ENCODE measurements at regions not wholly inside any gene's neighbourhood (a gene's known extent, or its start where the extent isn't known, plus 50 kb on each side); places are given as distances from the start of the nearest gene placed in this dataset.
"Not testable (repeated sequence)": the region's sequence is repeated elsewhere in the genome, so short reads cannot be mapped to it uniquely, and the experiment has no call there.

DNA sequence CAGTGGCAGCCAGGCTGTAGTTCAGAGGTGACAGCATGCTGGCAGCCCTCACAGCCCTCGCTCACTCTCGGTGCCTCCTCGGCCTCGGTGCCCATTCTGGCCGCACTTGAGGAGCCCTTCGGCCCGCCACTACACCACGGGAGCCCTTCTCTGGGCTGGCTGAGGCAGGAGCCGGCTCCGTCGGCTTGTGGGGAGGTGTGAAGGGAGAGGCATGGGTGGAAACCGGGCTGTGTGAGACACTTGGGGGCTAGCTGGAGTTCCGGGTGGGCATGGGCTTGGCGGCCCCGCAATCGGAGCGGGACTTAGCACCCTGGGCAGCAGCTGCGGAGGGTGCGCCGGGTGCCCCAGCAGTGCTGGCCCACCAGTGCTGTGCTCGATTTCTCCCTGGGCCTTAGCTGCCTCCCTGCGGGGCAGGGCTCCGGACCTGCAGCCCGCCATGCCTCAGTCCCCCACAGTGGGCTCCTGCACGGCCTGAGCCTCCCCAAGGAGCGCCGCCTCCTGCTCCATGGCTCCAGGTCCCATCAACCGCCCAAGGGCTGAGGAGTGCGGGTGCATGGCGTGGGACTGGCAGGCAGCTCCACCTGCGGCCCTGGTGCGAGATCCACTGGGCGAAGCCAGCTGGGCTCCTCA is 396.8 kb downstream of the FAM72C start (continued):
- TF ChIP-seq HMGXB4 (CRISPR knock-in tag; IDR thresholded peaks at IDR 0.05; ENCODE audit: borderline replicate concordance) (no peak), CHD4 (IDR thresholded peaks at IDR 0.05; ENCODE audit: borderline replicate concordance) (no peak), FOXS1 (CRISPR knock-in tag; IDR thresholded peaks at IDR 0.05) (no peak), CBX2 (IDR thresholded peaks at IDR 0.05; ENCODE audit: borderline replicate concordance, low read depth) (no peak), RNF2 (IDR thresholded peaks at IDR 0.05; ENCODE audit: borderline replicate concordance, low read depth) (no peak), TFCP2L1 (CRISPR knock-in tag; IDR thresholded peaks at IDR 0.05) (no peak), JUN (IDR thresholded peaks at IDR 0.05) (no peak), CBX8 (IDR thresholded peaks at IDR 0.05) (no peak), USF2 (IDR thresholded peaks at IDR 0.05) (no peak), HDAC2 (IDR thresholded peaks at IDR 0.05) (no peak)

DNA sequence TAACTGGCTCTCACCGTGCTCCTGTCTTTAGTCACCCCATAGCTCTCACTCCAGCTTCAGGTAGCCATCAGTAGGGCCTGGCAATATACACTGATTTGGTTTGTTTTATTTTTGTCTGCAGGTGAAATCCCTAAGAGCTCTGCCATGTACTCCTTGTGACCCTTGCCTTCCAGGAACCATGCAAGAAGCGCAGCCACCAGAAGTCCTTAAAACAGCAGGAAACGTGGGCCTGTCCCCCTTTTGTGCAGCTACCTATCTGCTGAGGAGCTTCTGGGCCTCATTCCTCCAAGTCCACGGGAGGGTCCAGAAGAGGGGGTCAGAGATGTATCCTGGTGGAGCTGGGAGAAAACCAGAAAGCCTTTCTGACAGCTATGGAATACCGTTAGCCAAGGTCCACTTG is 399.1 kb downstream of the FAM72C start:
- 21% methylated on average over 5 of the region's 5 CpGs for WGBS (ENCODE audit: missing lambda C conversion rate)
- CTCF ChIA-PET; H3K27ac ChIP-seq; H3K9me3 ChIP-seq; POLR2A ChIA-PET; FAIRE-seq; H3K4me2 ChIP-seq; ATAC-seq; DNase-seq (ENCODE audit: low read depth in 1 of 2, low spot score in 1 of 2); H3K4me3 ChIP-seq; H3K4me1 ChIP-seq: not testable (repeated sequence)

- DNase-seq (ENCODE audit: low read depth in 1 of 2, low spot score in 1 of 2); H3K4me1 ChIP-seq; ATAC-seq; H3K4me2 ChIP-seq; H3K27ac ChIP-seq; CTCF ChIA-PET; FAIRE-seq; H3K9me3 ChIP-seq; H3K4me3 ChIP-seq; POLR2A ChIA-PET: not testable (repeated sequence)
- WGBS (ENCODE audit: missing lambda C conversion rate) = 61% methylated on average over 14 of the region's 20 CpGs
Measured at GRCh38 chr1:143563761-143564160, 408.0 kb downstream of the FAM72C start.

- DNase-seq (ENCODE audit: low read depth in 1 of 2, low spot score in 1 of 2) (no peak), ATAC-seq (no peak), FAIRE-seq (no peak)
- WGBS (ENCODE audit: missing lambda C conversion rate) = 1% methylated on average over 4 of the region's 4 CpGs
- POLR2A ChIA-PET = no interaction called here
- CTCF ChIA-PET = no interaction called here
- Histone ChIP-seq H3K27ac (no peak overlapping the region), H3K4me3 (no peak overlapping the region), H3K4me1 (no peaks in the 10 kb centered on the region), H3K4me2 (no peak overlapping the region), H3K9me3 (no peaks in the 10 kb centered on the region)
- no peak for TF ChIP-seq REST (IDR thresholded peaks at IDR 0.05)
- TF ChIP-seq FOXS1 (CRISPR knock-in tag; IDR thresholded peaks at IDR 0.05) = no peak
- no peak for TF ChIP-seq GATA3 (IDR thresholded peaks at IDR 0.05; ENCODE audit: borderline replicate concordance)
- no peak for TF ChIP-seq HDAC2 (IDR thresholded peaks at IDR 0.05)
- TF ChIP-seq ELK1 (IDR thresholded peaks at IDR 0.05; ENCODE audit: low read depth, low read length) = no peak
- no peak for TF ChIP-seq NPAS2 (CRISPR knock-in tag; IDR thresholded peaks at IDR 0.05; ENCODE audit: borderline replicate concordance)
- TF ChIP-seq PHF8 (IDR thresholded peaks at IDR 0.05; ENCODE audit: borderline replicate concordance, low read depth) = no peak
- no peak for TF ChIP-seq RFX5 (IDR thresholded peaks at IDR 0.05)
- no peak for TF ChIP-seq CBX2 (IDR thresholded peaks at IDR 0.05; ENCODE audit: borderline replicate concordance, low read depth)
- no peak for TF ChIP-seq RARB (CRISPR knock-in tag; IDR thresholded peaks at IDR 0.05)
- no peak for TF ChIP-seq MAZ (IDR thresholded peaks at IDR 0.05; ENCODE audit: borderline replicate concordance, low read depth, low read length)
- TF ChIP-seq BHLHE40 (IDR thresholded peaks at IDR 0.05; ENCODE audit: low read depth, low read length) = no peak
- no peak for TF ChIP-seq CBX8 (IDR thresholded peaks at IDR 0.05)
Measured at GRCh38 chr1:143553627-143554026, 418.2 kb downstream of the FAM72C start.

DNA sequence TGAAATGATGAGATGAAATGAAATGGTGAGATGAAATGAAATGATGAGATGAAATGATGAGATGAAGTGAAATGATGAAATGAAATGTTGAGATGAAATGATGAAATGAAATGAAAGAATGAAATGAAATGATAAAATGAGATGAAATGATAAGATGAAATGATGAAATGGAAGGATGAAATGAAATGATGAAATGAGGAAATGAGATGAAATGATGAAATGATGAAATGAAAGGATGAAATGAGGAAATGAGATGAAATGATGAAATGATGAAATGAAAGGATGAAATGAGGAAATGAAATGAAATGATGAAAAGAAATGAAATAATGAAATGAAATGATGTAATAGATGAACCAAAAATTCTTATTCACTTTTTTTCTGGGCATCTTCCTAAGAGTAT is 467.1 kb downstream of the FAM72C start:
- H3K4me3 ChIP-seq; H3K4me1 ChIP-seq; POLR2A ChIA-PET; CTCF ChIA-PET; FAIRE-seq; DNase-seq (ENCODE audit: low read depth in 1 of 2, low spot score in 1 of 2); ATAC-seq; H3K27ac ChIP-seq; H3K4me2 ChIP-seq; H3K9me3 ChIP-seq: not testable (repeated sequence)

Measured in A549 (cell line).